Osteoblast (primary cell): ENCODE measurements at regions not wholly inside any gene's neighbourhood (a gene's known extent, or its start where the extent isn't known, plus 50 kb on each side); places are given as distances from the start of the nearest gene placed in this dataset.

Experiments
- DNase-seq: peaks from one replicate; pipeline ENCODE4 v3.0.0; 2011; ENCODE audit warnings: low spot score, mixed read lengths; ENCODE audit not compliant: insufficient read length; ENCODE audit errors: missing footprints
- H2AFZ ChIP-seq: 2 replicates; pipeline ENCODE4 v1.6.0; 2011; ENCODE audit warnings: mild to moderate bottlenecking, low read length
- H3K27ac ChIP-seq: 2 replicates; pipeline ENCODE4 v1.5.1; 2011; ENCODE audit warnings: mild to moderate bottlenecking, low read depth, low read length, moderate library complexity
- H3K27me3 ChIP-seq: 2 replicates; pipeline ENCODE4 v1.6.0; 2012; ENCODE audit warnings: mild to moderate bottlenecking, control low read depth, inconsistent platforms, low read length, moderate library complexity; ENCODE audit not compliant: insufficient read depth
- H3K36me3 ChIP-seq: 2 replicates; pipeline ENCODE4 v1.5.1; 2011; ENCODE audit warnings: mild to moderate bottlenecking, low read length, control low read depth, moderate library complexity; ENCODE audit not compliant: insufficient read depth
- H3K4me1 ChIP-seq: 2 replicates; pipeline ENCODE4 v1.5.1; 2011; ENCODE audit warnings: mild to moderate bottlenecking, low read length, control low read depth, moderate library complexity; ENCODE audit not compliant: insufficient read depth
- H3K4me2 ChIP-seq: 2 replicates; pipeline ENCODE4 v1.6.0; 2011; ENCODE audit warnings: mild to moderate bottlenecking, low read length; ENCODE audit not compliant: insufficient read depth
- H3K4me3 ChIP-seq: fragments of 200-600 bp; sonication (generic); 3 replicates; pipeline ENCODE4 v1.5.1; 2012; ENCODE audit warnings: mild to moderate bottlenecking, low read length, inconsistent platforms; ENCODE audit not compliant: insufficient read depth
- H3K79me2 ChIP-seq: 2 replicates; pipeline ENCODE4 v1.6.0; 2012; ENCODE audit warnings: mild to moderate bottlenecking, low read length, control low read depth, inconsistent platforms; ENCODE audit not compliant: insufficient read depth
- H3K9me3 ChIP-seq: 2 replicates; pipeline ENCODE4 v1.5.1; 2011; ENCODE audit warnings: low read depth, low read length, control low read depth
- H4K20me1 ChIP-seq: 2 replicates; pipeline ENCODE4 v1.6.0; 2012; ENCODE audit warnings: mild to moderate bottlenecking, low read length, control low read depth; ENCODE audit not compliant: insufficient read depth
- TF ChIP-seq, protein P1 (sequence below): IDR thresholded peaks from 2 replicates; pipeline ENCODE4 v1.5.1; 2011; ENCODE audit warnings: mild to moderate bottlenecking, low read depth, low read length, moderate library complexity; ENCODE audit errors: extremely low read depth

DNA sequence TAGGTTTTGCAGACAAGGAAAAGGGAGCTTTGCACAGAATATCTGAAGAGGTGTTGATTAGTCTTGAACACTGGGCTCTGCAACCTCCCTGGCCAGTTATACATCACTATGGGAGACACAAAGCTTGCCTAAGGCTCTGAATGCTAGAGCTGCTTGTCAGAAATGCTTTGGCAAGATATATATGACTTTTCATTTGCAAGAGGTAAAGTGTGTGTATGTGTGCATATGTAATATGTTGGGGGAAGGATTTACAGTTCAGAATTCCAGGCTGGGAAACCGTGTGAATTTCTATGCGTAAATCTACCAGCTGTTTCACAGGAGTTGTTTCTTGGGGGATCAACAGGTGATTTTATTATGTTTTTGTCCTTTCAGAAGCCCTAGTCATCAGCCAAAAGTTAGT, 350.9 kb downstream of the TMEM114 start:
- Histone ChIP-seq H3K79me2 (no peaks in the 10 kb centered on the region), H3K27me3 (no peaks in the 10 kb centered on the region), H3K9me3 (peaks cover 4% of the 10 kb centered on the region), H3K27ac (no peak overlapping the region), H3K4me2 (no peak overlapping the region), H3K4me3 (no peak overlapping the region), H4K20me1 (no peaks in the 10 kb centered on the region), H3K36me3 (no peaks in the 10 kb centered on the region), H2AFZ (no peak overlapping the region), H3K4me1 (no peaks in the 10 kb centered on the region)
- TF ChIP-seq, protein P1, sequence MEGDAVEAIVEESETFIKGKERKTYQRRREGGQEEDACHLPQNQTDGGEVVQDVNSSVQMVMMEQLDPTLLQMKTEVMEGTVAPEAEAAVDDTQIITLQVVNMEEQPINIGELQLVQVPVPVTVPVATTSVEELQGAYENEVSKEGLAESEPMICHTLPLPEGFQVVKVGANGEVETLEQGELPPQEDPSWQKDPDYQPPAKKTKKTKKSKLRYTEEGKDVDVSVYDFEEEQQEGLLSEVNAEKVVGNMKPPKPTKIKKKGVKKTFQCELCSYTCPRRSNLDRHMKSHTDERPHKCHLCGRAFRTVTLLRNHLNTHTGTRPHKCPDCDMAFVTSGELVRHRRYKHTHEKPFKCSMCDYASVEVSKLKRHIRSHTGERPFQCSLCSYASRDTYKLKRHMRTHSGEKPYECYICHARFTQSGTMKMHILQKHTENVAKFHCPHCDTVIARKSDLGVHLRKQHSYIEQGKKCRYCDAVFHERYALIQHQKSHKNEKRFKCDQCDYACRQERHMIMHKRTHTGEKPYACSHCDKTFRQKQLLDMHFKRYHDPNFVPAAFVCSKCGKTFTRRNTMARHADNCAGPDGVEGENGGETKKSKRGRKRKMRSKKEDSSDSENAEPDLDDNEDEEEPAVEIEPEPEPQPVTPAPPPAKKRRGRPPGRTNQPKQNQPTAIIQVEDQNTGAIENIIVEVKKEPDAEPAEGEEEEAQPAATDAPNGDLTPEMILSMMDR, result no peak
- DNase-seq, result no peak

DNA sequence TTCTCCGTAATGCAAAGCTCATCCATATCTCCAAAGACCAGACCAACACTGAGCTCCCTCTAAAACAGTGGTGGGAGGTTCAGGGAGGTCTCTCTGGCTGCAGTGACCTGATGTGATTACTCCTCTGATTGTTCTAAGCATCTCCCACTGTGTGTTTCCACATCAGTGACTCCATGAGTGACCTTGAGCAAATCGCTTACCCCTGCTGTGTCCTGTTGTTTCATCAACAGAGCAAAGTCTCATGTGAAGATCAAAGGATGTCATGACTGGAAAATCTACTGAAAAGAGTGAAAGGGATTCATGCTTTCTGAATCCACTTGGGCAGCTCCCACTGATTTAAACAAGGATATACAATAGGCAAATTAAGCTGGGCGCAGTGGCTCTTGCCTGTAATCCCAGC, 352.9 kb downstream of the TMEM114 start:
- no peaks in the 10 kb centered on the region for H3K27me3 ChIP-seq
- no peak overlapping the region for H2AFZ ChIP-seq
- no peak for DNase-seq
- H3K9me3 ChIP-seq, result peaks cover 4% of the 10 kb centered on the region
- no peak overlapping the region for H3K4me3 ChIP-seq
- H3K79me2 ChIP-seq, result no peaks in the 10 kb centered on the region
- no peak overlapping the region for H3K27ac ChIP-seq
- TF ChIP-seq, protein P1, result no peak
- H3K4me2 ChIP-seq, result no peak overlapping the region
- H3K36me3 ChIP-seq, result no peaks in the 10 kb centered on the region
- H4K20me1 ChIP-seq, result no peaks in the 10 kb centered on the region
- H3K4me1 ChIP-seq, result no peaks in the 10 kb centered on the region

DNA sequence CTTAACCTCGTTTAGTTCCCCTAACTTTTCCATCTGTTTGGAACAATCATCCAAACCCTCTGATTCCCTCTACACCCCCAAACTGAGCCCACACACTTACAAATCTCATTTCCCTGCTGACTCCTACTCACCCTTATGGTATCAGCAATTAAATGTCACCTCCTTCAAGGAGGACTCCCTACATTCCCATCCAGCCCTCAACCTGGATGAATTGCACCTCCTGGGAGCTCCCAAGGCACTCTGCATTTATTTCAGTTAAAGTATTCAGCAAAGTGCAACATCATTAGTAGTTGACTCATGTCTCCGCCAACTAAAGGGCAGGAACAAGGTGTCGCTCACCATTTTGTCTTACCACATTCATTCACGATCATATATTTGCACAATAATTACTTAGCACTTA, 353.5 kb downstream of the TMEM114 start:
- no peak for DNase-seq
- Histone ChIP-seq H3K27me3 (no peaks in the 10 kb centered on the region), H2AFZ (no peak overlapping the region), H3K9me3 (peaks cover 4% of the 10 kb centered on the region), H3K27ac (no peak overlapping the region), H3K79me2 (no peaks in the 10 kb centered on the region), H3K4me3 (no peak overlapping the region), H3K4me1 (no peaks in the 10 kb centered on the region), H3K4me2 (no peak overlapping the region), H4K20me1 (no peaks in the 10 kb centered on the region), H3K36me3 (no peaks in the 10 kb centered on the region)
- TF ChIP-seq, protein P1, result no peak

DNA sequence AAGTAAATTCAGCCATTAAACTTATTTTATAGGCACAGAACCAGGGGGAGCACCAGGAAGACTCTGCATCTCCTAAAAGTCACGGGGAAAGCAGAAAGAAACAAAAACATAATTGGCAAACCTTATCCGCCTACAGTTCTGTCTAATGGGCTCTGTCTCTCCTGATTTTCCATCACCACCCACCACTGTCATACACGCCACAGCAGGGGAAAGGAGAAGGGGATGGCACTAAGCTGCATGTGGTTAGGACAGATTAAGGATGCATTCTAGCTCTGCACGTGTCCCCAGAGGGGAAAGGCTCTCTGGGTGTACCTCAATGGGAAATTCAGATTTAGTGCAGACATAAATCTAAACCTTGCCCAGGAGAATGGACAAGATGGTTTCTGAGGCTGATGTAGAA, 359.8 kb downstream of the TMEM114 start:
- Histone ChIP-seq H3K9me3 (peaks cover 6% of the 10 kb centered on the region), H2AFZ (no peak overlapping the region), H3K79me2 (no peaks in the 10 kb centered on the region), H3K4me2 (no peak overlapping the region), H3K27me3 (no peaks in the 10 kb centered on the region), H3K27ac (no peak overlapping the region), H3K36me3 (no peaks in the 10 kb centered on the region), H3K4me3 (no peak overlapping the region), H4K20me1 (no peaks in the 10 kb centered on the region), H3K4me1 (no peaks in the 10 kb centered on the region)
- TF ChIP-seq, protein P1, result no peak
- no peak for DNase-seq
